Upper lobe of left lung (tissue), 6 donors: ENCODE measurements at regions not wholly inside any gene's neighbourhood (a gene's known extent, or its start where the extent isn't known, plus 50 kb on each side); places are given as distances from the start of the nearest gene placed in this dataset.

Source experiments
- ATAC-seq, 2 donors: fragments of 200-7000 bp; cut with Tn5 transposase; one replicate each; pipeline ENCODE4 v1.9.1; 2022; ENCODE audit warnings: mild to moderate bottlenecking in 2 of 2, moderate library complexity in 2 of 2; ENCODE audit not compliant: low FRiP score in 2 of 2
- DNase-seq, 2 donors: peaks; one replicate each; pipeline ENCODE4 v3.0.0-alpha.2; 2019 to 2020
- H3K27ac ChIP-seq, 4 donors: fragments of 200-600 bp; sonication (generic); one replicate each; pipeline ENCODE4 v1.5.1; 2016 to 2019
- H3K27me3 ChIP-seq, 4 donors: fragments of 200-600 bp; sonication (generic); one replicate each; pipeline ENCODE4 v1.5.1; 2017 to 2019
- H3K36me3 ChIP-seq, 4 donors: fragments of 200-600 bp; sonication (generic); one replicate each; pipeline ENCODE4 v1.5.1; 2016 to 2019
- H3K4me1 ChIP-seq, 4 donors: fragments of 200-600 bp; sonication (generic); one replicate each; pipeline ENCODE4 v1.5.1; 2018 to 2019
- H3K4me3 ChIP-seq, 4 donors: fragments of 200-600 bp; sonication (generic); one replicate each; pipeline ENCODE4 v1.5.1; 2017 to 2019; ENCODE audit warnings: mild to moderate bottlenecking in 2 of 4, moderate library complexity in 1 of 4
- H3K9me3 ChIP-seq, 4 donors: fragments of 200-600 bp; sonication (generic); one replicate each; pipeline ENCODE4 v1.5.1; 2018 to 2019
- CTCF ChIP-seq, 6 experiments: fragments of 450-650 bp in 4 of 6; fragments of 200-600 bp in 2 of 6; sonication (generic) in 2 of 6; IDR thresholded peaks; one replicate each; pipeline ENCODE4 v1.5.1; 2016 to 2019; ENCODE audit warnings: antibody characterized with exemption in 6 of 6
- EP300 ChIP-seq, 4 donors: sonication (generic); formaldehyde crosslinking; IDR thresholded peaks; one replicate each; pipeline ENCODE4 v1.5.1; 2017; ENCODE audit warnings: antibody characterized with exemption in 4 of 4, control low read depth in 2 of 4
- POLR2A ChIP-seq, 4 donors: fragments of 450-650 bp; IDR thresholded peaks; one replicate each; pipeline ENCODE4 v1.5.1; 2016 to 2017; ENCODE audit warnings: antibody characterized with exemption in 4 of 4, mild to moderate bottlenecking in 2 of 4
- POLR2AphosphoS5 ChIP-seq, 2 donors: sonication (generic); formaldehyde crosslinking; IDR thresholded peaks; one replicate each; pipeline ENCODE4 v1.5.1; 2017; ENCODE audit warnings: antibody characterized with exemption in 2 of 2
- whole genome bisulfite sequencing, 2 donors: methylation state at CpG; one replicate each; pipeline ENCODE4 v1.1.5; 2017 to 2018; 5-methylcytosine and 5-hydroxymethylcytosine counted together
- donor health status: DM: no; HTN: no; CAD: no; lungs with moderate emphysema.
- donor health status: DM: no; HTN: yes; CAD: no; lungs with severe emphysema.

- WGBS, 2 donors = 37 to 49% methylated on average over 3 to 8 of the region's 8 CpGs
- Histone ChIP-seq H3K36me3 (no peaks in the 10 kb centered on the region), H3K4me3 (no peak overlapping the region), H3K27me3 (no peaks in the 10 kb centered on the region), H3K27ac (no peak overlapping the region), H3K9me3 (no peaks in the 10 kb centered on the region), H3K4me1 (no peaks in the 10 kb centered on the region)
- no peak for ATAC-seq
- no peak for DNase-seq
- TF ChIP-seq POLR2AphosphoS5 (IDR thresholded peaks at IDR 0.05) (no peak), CTCF (IDR thresholded peaks at IDR 0.05) (no peak), POLR2A (IDR thresholded peaks at IDR 0.05) (no peak)
Observed at GRCh38 chr2:118473846-118474540, 373.5 kb downstream of the EN1 start.

- Histone ChIP-seq H3K36me3 (no peaks in the 10 kb centered on the region), H3K4me3 (no peak overlapping the region), H3K27ac (no peak overlapping the region), H3K9me3 (no peaks in the 10 kb centered on the region), H3K4me1 (no peaks in the 10 kb centered on the region), H3K27me3 (no peaks in the 10 kb centered on the region)
- ATAC-seq (no peak), DNase-seq (no peak)
- no peak for TF ChIP-seq POLR2A (IDR thresholded peaks at IDR 0.05)
- no peak for TF ChIP-seq POLR2AphosphoS5 (IDR thresholded peaks at IDR 0.05)
- TF ChIP-seq EP300 (IDR thresholded peaks at IDR 0.05) = no peak
- no peak for TF ChIP-seq CTCF (IDR thresholded peaks at IDR 0.05)
- WGBS, 2 donors = 52 to 65% methylated on average over 5 of the region's 5 CpGs
Observed at GRCh38 chr2:118473241-118473640, 374.2 kb downstream of the EN1 start.

GRCh38 chr2:118470297-118470696 is 377.2 kb downstream of the EN1 start:
- WGBS, 2 donors = 55 to 59% methylated on average over 4 of the region's 4 CpGs
- Histone ChIP-seq H3K4me1 (no peaks in the 10 kb centered on the region), H3K27ac (no peak overlapping the region), H3K9me3 (no peaks in the 10 kb centered on the region), H3K4me3 (no peak overlapping the region), H3K36me3 (no peaks in the 10 kb centered on the region), H3K27me3 (no peaks in the 10 kb centered on the region)
- no peak for DNase-seq
- no peak for ATAC-seq
- TF ChIP-seq POLR2AphosphoS5 (IDR thresholded peaks at IDR 0.05) (no peak), POLR2A (IDR thresholded peaks at IDR 0.05) (no peak), EP300 (IDR thresholded peaks at IDR 0.05) (no peak), CTCF (IDR thresholded peaks at IDR 0.05) (no peak)

GRCh38 chr2:118469103-118469502 is 378.3 kb downstream of the EN1 start:
- Histone ChIP-seq H3K4me3 (no peak overlapping the region), H3K36me3 (no peaks in the 10 kb centered on the region), H3K27me3 (no peaks in the 10 kb centered on the region), H3K27ac (no peak overlapping the region), H3K4me1 (no peaks in the 10 kb centered on the region), H3K9me3 (no peaks in the 10 kb centered on the region)
- DNase-seq = no peak
- TF ChIP-seq CTCF (IDR thresholded peaks at IDR 0.05) = no peak
- no peak for TF ChIP-seq POLR2A (IDR thresholded peaks at IDR 0.05)
- no peak for TF ChIP-seq EP300 (IDR thresholded peaks at IDR 0.05)
- TF ChIP-seq POLR2AphosphoS5 (IDR thresholded peaks at IDR 0.05) = no peak
- no peak for ATAC-seq
- 28 to 39% methylated on average over 3 to 6 of the region's 6 CpGs for WGBS, 2 donors
